ENCODE measurements at regions not wholly inside any gene's neighbourhood (a gene's known extent, or its start where the extent isn't known, plus 50 kb on each side); places are given as distances from the start of the nearest gene placed in this dataset.
"Not testable (repeated sequence)": the region's sequence is repeated elsewhere in the genome, so short reads cannot be mapped to it uniquely, and the experiment has no call there.

GRCh38 chr9:38342532-38342931 lies 50.0 kb upstream of the ALDH1B1 start:
- DNase-seq (ENCODE audit: low read depth, low spot score): no peak

DNA sequence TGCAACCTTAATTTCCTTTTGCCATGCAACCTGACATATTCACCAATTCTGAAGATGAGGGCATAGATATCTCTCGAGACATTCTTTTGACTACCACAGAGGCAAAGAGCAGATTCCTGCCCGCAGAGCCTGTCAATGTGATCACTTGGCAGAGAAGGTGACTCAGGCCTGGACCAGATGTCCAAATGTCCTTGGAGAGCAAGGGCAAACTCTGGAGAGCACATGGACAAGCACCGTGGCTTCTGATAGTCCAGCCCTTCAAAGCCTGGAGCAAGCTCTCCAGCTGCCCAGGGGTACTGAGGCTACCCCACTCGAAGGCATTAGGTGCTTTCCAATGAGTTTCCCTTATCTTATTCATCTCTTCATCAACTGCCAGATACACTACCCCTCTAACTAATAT lies 50.4 kb upstream of the ALDH1B1 start:
- DNase-seq (ENCODE audit: low read depth, low spot score): no peak

- no peak for DNase-seq (ENCODE audit: low read depth, low spot score)
Measured at GRCh38 chr9:38339496-38339895, 53.0 kb upstream of the ALDH1B1 start.

DNA sequence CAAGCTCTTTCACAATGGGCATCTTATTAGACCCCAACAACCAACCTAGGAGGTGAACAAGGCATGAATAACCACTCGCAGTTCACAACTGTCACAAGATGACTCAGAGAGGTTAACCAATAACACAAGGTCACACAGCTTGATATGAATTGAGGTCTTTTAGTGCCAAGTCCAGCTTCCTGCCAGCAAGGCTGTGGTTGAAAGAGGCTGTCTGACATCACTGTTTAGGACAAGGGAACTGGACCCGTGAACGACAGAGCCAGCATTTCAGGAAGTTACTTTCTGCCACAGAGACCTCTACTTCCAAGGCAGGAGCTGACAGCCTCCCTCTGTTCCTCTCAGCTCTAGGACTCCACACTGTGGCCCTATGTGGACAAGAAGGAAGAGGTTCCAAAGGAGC lies 53.4 kb upstream of the ALDH1B1 start:
- DNase-seq (ENCODE audit: low read depth, low spot score): no peak

DNA sequence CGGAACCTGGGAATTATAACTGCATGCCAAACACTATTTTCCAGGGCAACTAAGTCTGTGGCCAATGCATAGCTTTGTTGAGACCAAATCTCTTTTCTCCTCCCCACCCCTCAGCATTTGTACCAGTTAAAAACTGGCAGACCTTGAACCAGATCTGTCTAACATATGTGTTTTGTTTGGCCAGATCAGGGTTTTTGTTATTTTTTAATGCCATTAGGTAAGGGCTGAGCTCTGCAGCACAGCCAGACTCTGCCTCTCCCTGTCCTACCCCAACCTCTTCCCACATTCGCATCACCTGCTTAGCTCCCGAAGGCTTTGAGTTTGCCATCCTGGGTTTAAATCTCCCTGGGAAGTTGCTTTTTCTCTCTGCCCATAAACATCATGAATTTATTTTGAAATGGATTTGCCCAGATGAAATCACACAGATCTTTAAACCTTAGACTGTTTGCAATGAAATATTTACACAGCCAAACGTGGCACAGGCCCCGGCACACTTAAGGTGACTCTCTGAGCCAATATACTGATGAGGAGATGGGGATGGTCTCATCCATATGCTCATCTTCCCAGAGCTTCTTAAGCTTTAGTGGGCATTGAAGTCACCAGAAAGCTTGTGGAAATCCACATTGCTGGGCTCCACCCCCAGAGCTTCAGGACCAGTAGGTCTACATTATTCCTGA lies 54.0 kb upstream of the ALDH1B1 start:
- DNase-seq (ENCODE audit: low read depth, low spot score): no peak

DNA sequence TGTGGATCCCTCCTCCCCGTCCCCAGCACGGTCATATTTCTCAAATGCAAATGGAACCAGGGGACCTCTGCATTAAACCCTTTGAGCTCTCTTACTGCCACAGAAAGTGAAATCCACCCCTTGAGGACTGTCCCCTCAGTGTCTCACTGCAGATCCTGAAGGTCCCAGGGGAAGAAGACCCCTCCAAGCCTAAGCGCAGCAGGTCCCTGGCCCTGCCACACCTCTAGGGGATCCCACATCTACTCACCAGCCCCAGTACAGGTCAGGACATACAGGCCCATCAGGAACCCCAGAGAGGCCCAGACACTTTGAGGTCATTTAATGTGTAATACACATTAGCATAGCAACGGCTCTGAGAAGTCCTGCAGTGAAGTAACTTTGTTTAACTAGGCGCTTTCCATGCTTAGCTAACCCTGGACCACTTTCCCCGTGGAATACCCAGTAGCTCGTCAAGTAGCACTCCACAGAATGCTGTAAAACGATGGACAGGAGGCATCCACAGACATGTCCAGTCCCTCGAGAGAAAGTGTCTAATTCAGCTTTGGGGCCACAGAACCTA lies 54.7 kb upstream of the ALDH1B1 start:
- no peak for DNase-seq (ENCODE audit: low read depth, low spot score)

- no peak for DNase-seq (ENCODE audit: low read depth, low spot score)
Measured at GRCh38 chr9:38337181-38337580, 55.3 kb upstream of the ALDH1B1 start.

GRCh38 chr9:38336341-38336740 lies 56.2 kb upstream of the ALDH1B1 start:
- no peak for DNase-seq (ENCODE audit: low read depth, low spot score)

DNA sequence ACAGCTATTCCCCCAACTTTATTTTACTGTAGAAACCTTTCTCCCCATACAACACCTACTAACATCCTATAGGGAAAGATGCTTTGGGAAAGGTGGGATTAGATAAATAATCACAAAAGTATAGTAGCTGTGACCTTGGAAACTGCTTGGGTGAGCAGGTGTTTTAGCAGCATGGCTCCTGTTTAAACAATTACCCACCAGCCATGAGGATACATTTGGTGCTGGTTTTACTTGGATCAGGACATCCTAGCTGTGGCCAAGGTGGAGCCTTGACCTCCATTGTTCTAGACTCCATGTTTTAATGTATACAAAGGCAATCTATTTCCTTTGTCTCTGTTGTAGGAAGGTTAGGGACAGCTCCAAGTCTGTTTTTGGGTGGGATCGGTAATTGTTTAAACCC lies 56.8 kb upstream of the ALDH1B1 start:
- no peak for DNase-seq (ENCODE audit: low read depth, low spot score)

DNA sequence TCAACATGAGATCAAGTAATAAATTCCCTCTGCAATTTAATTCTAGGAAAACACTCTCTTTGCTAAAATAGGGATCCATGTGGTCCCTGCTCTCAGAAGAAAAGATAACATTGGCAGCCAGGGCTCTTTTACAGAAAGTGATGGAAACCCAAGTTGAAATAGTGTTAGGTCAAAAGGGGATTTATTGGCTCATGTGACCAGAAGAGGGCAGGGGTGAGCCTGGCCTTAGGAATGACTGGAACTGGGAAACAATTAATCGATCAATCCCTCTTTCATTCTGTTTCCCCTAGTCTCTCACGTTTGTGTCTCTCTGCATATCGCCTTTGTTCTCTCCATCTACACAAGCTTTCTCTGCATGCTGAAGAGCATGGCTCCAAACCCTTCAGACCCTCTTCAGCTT lies 58.3 kb upstream of the ALDH1B1 start:
- no peak for DNase-seq (ENCODE audit: low read depth, low spot score)

DNA sequence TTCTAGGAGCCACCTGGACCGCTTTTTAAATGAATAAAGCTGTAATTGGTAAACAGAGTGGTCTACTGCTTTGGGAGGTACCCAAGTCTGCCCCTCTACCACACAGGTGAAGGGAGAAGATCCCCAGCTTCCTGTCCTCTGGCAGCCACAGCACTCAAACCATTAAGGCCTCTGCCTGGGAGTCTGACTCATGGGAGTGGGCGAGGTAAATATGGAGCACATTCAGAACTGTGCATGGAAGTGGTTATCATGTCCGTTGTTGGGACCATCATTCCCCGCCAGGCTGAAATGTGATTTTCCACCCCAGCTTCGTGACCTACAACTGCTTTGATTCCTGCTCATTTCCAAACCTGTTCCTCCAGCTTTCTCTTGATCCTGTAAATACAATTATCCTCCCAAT lies 59.5 kb upstream of the ALDH1B1 start:
- no peak for DNase-seq (ENCODE audit: low read depth, low spot score)

DNA sequence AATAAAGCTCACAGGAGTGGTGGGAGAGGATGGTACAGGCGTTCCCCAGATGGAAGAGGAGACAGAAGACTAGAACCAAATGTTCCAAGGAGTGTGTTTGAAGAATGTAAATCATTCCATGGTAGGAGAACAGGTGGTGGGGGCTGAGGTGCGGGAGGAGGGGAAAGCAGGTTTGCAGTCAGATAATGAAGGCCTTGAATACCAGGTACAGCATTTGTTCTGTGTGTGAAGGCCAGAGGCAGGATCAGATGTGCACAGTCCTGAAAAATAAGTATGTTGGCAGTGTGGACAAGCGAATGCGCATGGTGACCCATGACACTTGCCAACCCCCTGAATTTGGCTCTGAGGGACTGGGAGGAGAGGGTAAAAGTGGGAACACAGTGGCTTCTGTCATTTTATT lies 59.9 kb upstream of the ALDH1B1 start:
- DNase-seq (ENCODE audit: low read depth, low spot score): no peak

DNA sequence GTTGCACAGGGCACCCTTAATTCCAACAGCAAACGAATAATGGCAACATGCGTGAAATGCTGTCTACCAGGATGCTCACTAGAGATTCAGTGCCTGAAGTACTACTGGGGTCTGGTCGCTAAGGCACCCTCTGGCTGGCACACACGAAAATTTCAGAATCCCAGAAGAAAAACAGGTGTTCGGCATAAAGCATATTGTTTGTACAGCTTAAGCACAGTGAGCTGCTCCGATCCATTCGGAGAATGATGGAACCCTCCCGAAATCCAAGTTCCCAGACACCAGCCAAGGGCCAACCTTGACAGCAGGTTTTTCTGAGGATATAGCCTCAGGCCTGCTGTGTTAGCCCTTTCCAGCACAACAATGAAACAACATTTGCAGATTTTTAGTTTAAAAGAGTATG lies 61.4 kb upstream of the ALDH1B1 start:
- no peak for DNase-seq (ENCODE audit: low read depth, low spot score)

GRCh38 chr9:38329968-38330367 lies 62.5 kb upstream of the ALDH1B1 start:
- DNase-seq (ENCODE audit: low read depth, low spot score): no peak

DNA sequence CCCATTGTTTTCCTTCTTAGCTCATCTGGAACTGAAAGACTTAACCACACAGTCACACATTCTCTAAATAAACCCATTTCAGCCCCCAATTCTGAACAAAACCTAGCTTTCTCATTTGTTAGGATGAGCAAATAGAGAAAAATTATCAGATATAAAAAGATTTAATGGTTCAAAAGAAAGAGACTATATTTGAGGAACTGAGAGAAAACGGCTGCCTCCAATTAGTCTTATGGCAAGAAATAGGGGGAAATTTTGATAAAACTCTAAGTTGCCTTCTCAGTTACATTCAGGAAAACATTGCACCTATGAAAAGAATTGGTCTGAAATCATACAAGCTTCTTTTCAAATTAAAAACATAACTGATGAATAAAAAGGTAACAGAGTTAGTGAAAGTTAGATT lies 63.7 kb upstream of the ALDH1B1 start:
- DNase-seq (ENCODE audit: low read depth, low spot score): no peak

DNA sequence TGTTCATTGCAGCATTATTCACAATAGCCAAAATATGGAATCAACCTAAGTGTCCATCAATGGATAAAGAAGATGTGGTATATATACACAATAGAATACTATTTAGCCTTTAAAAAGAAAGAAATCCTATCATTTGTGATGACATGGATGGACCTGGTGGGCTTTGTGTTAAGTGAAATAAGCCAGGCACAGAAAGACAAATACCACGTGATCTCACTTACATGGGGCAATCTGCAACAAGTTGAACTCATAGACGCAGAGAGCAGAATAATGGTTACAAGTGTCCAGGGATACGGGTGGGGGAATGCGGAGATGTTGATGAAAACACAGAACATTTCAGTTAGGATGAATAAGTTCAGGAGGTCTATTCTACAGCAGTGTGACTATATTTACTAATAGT lies 66.4 kb upstream of the ALDH1B1 start:
- no peak for DNase-seq (ENCODE audit: low read depth, low spot score)

GRCh38 chr9:38324213-38324612 lies 68.3 kb upstream of the ALDH1B1 start:
- DNase-seq (ENCODE audit: low read depth, low spot score): not testable (repeated sequence)

- no peak for DNase-seq (ENCODE audit: low read depth, low spot score)
Measured at GRCh38 chr9:38322937-38323336, 69.6 kb upstream of the ALDH1B1 start.

GRCh38 chr9:38319496-38320173 lies 72.9 kb upstream of the ALDH1B1 start:
- DNase-seq (ENCODE audit: low read depth, low spot score): no peak

DNA sequence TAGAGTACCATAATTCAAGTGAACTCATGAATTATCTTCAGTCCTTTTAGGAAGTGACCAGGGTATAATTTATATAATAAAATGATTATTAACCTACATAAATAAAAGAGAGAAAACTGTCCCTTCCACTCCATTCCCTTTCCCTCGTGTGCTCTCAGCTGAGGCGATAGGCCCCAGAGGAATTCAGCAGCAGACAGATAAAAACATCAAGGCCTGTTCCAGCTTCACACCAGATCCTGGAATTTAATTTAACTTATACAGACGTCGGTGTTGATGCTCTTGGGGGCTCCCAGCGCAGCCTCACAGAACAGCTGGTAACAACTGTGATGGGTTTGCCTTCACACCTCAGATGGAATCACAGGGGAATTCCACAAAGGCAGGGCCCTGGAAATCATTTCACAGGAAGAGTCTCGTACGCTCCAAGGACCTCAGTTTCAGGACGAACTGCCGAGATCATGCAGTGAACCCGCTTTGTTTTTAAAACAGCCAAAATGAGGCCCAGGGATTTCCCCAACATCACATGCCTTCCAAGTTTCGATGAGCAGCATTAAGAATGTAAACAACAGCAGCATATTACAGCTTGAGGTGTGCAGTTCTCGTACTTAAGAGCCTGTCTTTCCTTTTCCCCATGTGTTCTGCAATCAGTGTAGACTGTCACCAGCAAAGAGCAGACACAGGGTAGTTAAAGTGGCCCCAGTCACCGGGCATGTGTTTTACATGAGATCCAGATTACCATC lies 73.6 kb upstream of the ALDH1B1 start:
- DNase-seq (ENCODE audit: low read depth, low spot score): peak; percentile 12

DNA sequence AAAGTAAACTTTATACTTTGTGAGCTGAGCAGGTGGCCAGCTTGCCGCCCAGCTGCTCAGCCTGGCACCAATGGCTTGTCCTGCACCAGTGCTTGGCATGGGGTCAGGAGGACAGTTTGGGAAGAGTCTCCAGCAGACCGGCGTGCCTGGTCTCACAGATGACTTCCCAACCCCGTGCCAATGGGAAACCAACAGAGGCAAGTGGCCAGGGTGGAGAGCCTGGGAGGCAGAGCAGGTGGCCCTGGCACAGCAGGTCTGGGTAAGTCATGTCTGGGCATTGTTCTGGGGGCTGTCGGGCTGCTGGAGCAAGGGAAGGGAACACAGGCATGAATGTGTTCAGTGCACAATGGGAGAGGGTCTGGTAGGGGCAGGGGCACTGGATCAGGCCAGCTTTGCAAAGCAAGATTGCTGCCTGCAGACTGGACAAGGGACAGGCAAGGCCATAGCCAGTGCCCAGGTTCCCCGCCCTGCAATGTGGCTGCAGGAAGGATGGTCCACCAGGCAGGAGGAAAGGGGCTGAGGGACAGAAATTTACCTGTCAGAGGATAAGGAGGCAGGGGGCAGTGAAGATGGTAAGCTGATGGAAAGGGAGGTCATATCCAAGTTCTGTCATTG lies 76.2 kb upstream of the ALDH1B1 start:
- no peak for DNase-seq (ENCODE audit: low read depth, low spot score)

- DNase-seq (ENCODE audit: low read depth, low spot score): no peak
Measured at GRCh38 chr9:38315085-38315595, 77.4 kb upstream of the ALDH1B1 start.

All from smooth muscle cell of the brain vasculature (primary cell).